Coronary artery (tissue), 2 donors: ENCODE measurements at regions not wholly inside any gene's neighbourhood (a gene's known extent, or its start where the extent isn't known, plus 50 kb on each side); places are given as distances from the start of the nearest gene placed in this dataset.

Experiments
- DNase-seq: peaks from one replicate; pipeline ENCODE4 v3.0.0-alpha.2; 2017; ENCODE audit warnings: low spot score
- H3K27ac ChIP-seq, 2 donors: fragments of 200-600 bp; sonication (generic); one replicate each; pipeline ENCODE4 v1.5.1; 2016 to 2019
- H3K4me3 ChIP-seq: fragments of 200-600 bp; sonication (generic); 2 replicates; pipeline ENCODE4 v1.5.1; 2016; ENCODE audit warnings: mild to moderate bottlenecking, moderate library complexity
- CTCF ChIP-seq: fragments of 200-600 bp; sonication (generic); IDR thresholded peaks from one replicate; pipeline ENCODE4 v1.5.1; 2019; ENCODE audit warnings: antibody characterized with exemption

- no peak overlapping the region for H3K4me3 ChIP-seq
These were observed 167.8 kb upstream of the HAND2 start for GRCh38 chr4:173697840-173698239.

GRCh38 chr4:173696551-173696950, 166.5 kb upstream of the HAND2 start:
- no peak for TF ChIP-seq CTCF
- Histone ChIP-seq H3K27ac (no peak overlapping the region), H3K4me3 (no peak overlapping the region)
- no peak for DNase-seq

More at GRCh38 chr4:173697840-173698239, 167.8 kb upstream of the HAND2 start:
- no peak for DNase-seq
- TF ChIP-seq CTCF, result no peak
- no peak overlapping the region for H3K27ac ChIP-seq

GRCh38 chr4:173696011-173696410, 166.0 kb upstream of the HAND2 start:
- DNase-seq, result no peak
- Histone ChIP-seq H3K4me3 (no peak overlapping the region), H3K27ac (no peak overlapping the region)
- TF ChIP-seq CTCF, result no peak

- no peak for DNase-seq
- Histone ChIP-seq H3K4me3 (no peak overlapping the region), H3K27ac (no peak overlapping the region)
- TF ChIP-seq CTCF, result no peak
These were observed 155.8 kb upstream of the HAND2 start for GRCh38 chr4:173685831-173686210.

DNA sequence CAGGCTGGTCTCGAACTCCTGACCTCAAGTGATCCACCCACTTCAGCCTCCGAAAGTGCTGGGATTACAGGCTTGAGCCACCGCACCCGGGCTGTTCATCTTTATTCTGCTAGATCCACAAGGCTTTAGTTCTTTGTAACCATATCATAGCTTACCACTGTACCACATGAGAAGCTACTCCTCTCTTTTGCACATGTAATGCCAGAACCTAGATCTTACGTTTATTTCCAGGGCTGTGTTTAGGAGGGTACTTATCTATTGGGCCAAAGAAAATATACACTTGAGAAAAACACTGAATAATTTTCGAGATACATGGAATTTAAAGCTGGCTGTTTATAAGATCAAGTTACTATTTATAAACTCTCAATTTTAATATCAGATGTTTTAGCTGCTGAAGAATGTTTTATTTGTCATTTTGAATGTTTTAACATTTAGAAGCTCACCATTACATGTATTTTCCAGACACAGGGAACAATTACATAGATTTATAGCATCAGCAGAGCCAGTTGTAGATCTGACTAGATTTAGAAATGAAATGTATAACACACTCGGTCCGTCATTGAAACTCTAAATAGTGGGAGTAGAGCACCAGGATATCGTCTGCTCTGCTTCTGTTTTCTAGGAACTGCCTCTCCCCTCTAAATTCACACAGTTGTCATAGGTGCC, 155.3 kb upstream of the HAND2 start:
- no peak for TF ChIP-seq CTCF
- H3K4me3 ChIP-seq, result no peak overlapping the region
- H3K27ac ChIP-seq, result no peak overlapping the region
- DNase-seq, result no peak

- no peak for TF ChIP-seq CTCF
- no peak for DNase-seq
- no peak overlapping the region for H3K27ac ChIP-seq
These were observed 154.2 kb upstream of the HAND2 start for GRCh38 chr4:173684223-173684622.

GRCh38 chr4:173682609-173683008, 152.6 kb upstream of the HAND2 start:
- no peak for DNase-seq
- no peak for TF ChIP-seq CTCF
- H3K27ac ChIP-seq, result no peak overlapping the region
- H3K4me3 ChIP-seq, result no peak overlapping the region

More at GRCh38 chr4:173684223-173684622, 154.2 kb upstream of the HAND2 start:
- no peak overlapping the region for H3K4me3 ChIP-seq
